Kidney capillary endothelial cell (primary cell): ENCODE measurements at regions not wholly inside any gene's neighbourhood (a gene's known extent, or its start where the extent isn't known, plus 50 kb on each side); places are given as distances from the start of the nearest gene placed in this dataset.

Source experiments
- DNase-seq: peaks from one replicate; pipeline ENCODE4 v3.0.0-alpha.2; 2018; ENCODE audit warnings: low spot score

- no peak for DNase-seq
Measured at GRCh38 chr1:29964718-29965533, 728.6 kb downstream of the PTPRU start.

DNA sequence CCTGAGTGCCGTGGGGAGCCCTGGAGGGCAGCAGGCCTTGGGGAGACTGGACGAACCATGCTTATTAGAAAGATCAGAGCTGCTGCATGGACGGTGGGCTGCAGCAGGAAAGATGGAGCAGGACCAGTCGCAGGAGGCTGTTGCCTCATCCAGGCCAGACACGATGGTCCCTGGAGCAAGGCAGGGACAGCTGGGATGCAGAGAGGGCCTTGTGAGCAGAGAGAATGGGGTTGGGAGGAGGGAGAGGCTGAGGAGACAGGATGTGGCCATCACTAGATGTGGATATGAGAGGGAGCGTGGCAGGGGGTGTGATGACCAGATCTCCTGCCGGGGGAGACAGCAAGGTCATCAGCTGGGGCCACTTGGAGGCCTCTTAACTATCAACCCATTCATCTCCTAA lies 727.6 kb downstream of the PTPRU start:
- no peak for DNase-seq

GRCh38 chr1:29962831-29963247 lies 726.5 kb downstream of the PTPRU start:
- no peak for DNase-seq

GRCh38 chr1:29962336-29962735 lies 726.0 kb downstream of the PTPRU start:
- DNase-seq = no peak

- DNase-seq = no peak
Measured at GRCh38 chr1:29961293-29962059, 725.2 kb downstream of the PTPRU start.

DNA sequence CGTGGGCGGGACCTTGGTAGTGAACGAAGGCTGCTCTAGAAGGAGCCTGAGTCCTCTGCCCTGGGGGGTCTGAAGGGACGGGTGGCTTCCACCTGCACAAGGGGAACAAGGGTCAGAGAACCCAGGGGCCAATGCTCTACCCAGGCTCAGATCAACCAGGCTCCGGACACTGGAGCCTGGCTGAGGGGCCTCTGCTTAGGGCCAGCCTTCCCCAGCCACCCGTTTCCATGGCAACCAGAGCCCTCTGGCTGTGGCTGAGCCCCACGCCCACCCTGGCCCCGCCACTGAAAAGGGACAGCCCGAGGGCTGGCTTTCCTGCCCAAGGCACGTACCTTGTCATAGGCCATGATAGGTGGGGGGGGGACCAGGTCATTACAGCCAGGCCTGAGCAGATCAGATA lies 724.6 kb downstream of the PTPRU start:
- no peak for DNase-seq

- DNase-seq = no peak
Measured at GRCh38 chr1:29960156-29960755, 723.9 kb downstream of the PTPRU start.

DNA sequence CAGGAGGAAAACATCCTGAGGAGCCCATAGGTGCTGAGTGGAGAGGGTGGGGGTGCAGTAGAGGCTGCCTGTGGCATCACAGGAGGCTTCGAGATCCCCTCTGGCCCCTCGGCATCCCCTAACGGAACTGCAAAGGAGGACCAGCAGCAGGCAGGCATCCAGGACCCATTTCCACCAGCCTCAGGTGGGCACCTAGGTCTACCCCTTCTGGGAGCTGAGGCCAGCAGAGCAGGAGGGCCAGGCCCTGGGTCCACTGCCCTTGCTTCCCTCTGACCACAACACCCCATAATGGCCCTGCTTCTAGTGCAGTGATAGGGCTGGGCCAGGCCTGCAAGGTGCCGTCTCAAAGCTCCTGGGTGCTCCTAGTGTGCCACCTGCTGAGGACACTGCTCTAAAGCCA lies 723.0 kb downstream of the PTPRU start:
- no peak for DNase-seq

GRCh38 chr1:29958271-29958670 lies 721.9 kb downstream of the PTPRU start:
- no peak for DNase-seq

- DNase-seq = no peak
Measured at GRCh38 chr1:29956349-29957030, 720.2 kb downstream of the PTPRU start.

DNA sequence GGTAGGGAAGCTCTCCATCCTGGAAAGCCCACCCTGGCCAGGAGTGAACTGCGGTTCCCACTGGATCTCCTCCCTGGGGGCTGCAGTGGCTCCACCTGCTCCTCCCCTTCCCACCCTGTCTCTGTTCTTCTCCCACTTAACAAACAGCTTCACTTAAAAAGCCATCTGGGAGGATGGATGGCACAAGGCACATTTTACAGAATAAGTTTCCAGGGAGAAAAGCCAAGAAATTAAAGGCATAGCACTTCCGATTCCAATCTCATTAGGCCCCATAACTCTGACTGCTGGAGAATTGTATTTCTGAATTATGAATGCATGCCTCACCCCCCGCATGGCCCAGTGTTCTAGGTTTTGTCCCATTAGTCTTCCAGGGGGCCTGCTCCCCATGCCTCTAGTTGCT lies 718.3 kb downstream of the PTPRU start:
- no peak for DNase-seq

GRCh38 chr1:29953961-29954360 lies 717.6 kb downstream of the PTPRU start:
- no peak for DNase-seq

GRCh38 chr1:29949676-29950075 lies 713.4 kb downstream of the PTPRU start:
- no peak for DNase-seq

DNA sequence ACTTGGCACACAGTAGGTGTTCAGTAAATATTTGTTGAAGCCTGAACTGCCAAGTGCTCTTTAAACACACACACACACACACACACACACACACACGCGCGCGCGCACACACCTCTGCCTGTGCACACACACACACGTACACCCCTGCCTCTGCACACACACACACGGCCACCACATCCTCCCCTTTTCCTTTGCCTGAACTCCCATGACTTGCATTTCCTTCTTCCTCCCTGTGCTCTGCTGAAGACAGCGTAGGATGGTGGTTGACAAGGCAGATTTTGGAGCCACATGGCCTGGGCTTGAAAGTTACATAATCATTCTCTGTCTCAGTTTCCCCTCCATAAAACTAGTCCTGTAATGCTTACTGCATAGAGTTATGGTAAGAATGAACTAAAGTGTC lies 712.3 kb downstream of the PTPRU start:
- no peak for DNase-seq

DNA sequence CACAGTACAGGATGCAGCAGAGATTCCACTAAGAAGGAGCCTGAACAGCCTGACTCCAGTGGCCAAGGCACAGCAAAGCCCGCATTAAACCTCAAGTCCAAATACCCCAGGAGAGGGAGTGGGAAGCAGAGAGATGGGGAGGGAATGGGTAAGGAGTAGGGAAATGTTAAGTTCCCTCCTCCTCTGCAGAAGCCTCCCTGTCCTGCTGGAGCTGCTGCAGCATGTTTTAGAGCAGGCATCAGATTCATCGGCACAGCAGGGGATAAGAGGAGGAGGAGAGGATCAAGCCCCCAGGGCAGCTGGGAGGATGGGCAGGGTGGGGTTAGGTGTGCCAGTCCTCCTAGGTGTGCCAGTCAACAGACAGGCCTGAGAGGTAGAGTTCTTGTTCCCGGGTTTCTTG lies 709.7 kb downstream of the PTPRU start:
- DNase-seq = no peak

- no peak for DNase-seq
Measured at GRCh38 chr1:29945426-29945825, 709.1 kb downstream of the PTPRU start.

- DNase-seq = no peak
Measured at GRCh38 chr1:29944253-29944905, 708.1 kb downstream of the PTPRU start.

GRCh38 chr1:29943034-29943433 lies 706.7 kb downstream of the PTPRU start:
- no peak for DNase-seq

GRCh38 chr1:29939079-29939478 lies 702.8 kb downstream of the PTPRU start:
- DNase-seq = peak; percentile 44

- no peak for DNase-seq
Measured at GRCh38 chr1:29937356-29937755, 701.0 kb downstream of the PTPRU start.

- DNase-seq = no peak
Measured at GRCh38 chr1:29936031-29936544, 699.8 kb downstream of the PTPRU start.
